ENCODE measurements at regions not wholly inside any gene's neighbourhood (a gene's known extent, or its start where the extent isn't known, plus 50 kb on each side); places are given as distances from the start of the nearest gene placed in this dataset.
"Not testable (repeated sequence)": the region's sequence is repeated elsewhere in the genome, so short reads cannot be mapped to it uniquely, and the experiment has no call there.

DNA sequence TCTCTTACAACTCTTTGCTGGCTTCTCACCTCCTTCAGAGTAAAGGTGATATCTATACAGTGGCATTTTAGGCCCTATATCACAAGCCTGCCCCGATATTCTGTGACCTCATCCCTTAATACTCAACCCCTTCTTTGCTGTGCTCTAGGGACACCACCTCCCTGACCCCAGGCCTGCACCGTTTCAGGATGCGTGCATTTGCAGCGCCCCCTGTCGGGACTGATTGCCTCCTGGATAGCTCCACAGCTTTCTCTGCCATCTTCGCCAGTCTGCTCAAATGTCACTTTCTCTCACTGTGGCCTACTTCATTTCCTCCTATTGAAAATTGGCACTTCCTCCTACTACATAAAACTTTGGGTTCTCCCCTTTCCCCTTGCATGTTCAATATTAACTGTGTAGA lies 289.6 kb downstream of the SOCS6 start:
- 32% methylated on average over 6 of the region's 6 CpGs for WGBS (ENCODE audit: missing lambda C conversion rate)
- FAIRE-seq (no peak), DNase-seq (ENCODE audit: low read depth in 1 of 2, low spot score in 1 of 2) (peak; percentile 3), ATAC-seq (peak in 1 of 2 experiments; percentile 77; a peak in 3 of 6 replicates)
- ChIA-PET CTCF (no interaction called here), POLR2A (no interaction called here)
- Histone ChIP-seq H3K9me3 (no peaks in the 10 kb centered on the region), H3K4me1 (no peaks in the 10 kb centered on the region), H3K4me2 (no peak overlapping the region), H3K4me3 (no peak overlapping the region), H3K27ac (no peak overlapping the region)
- TF ChIP-seq, protein P1, sequence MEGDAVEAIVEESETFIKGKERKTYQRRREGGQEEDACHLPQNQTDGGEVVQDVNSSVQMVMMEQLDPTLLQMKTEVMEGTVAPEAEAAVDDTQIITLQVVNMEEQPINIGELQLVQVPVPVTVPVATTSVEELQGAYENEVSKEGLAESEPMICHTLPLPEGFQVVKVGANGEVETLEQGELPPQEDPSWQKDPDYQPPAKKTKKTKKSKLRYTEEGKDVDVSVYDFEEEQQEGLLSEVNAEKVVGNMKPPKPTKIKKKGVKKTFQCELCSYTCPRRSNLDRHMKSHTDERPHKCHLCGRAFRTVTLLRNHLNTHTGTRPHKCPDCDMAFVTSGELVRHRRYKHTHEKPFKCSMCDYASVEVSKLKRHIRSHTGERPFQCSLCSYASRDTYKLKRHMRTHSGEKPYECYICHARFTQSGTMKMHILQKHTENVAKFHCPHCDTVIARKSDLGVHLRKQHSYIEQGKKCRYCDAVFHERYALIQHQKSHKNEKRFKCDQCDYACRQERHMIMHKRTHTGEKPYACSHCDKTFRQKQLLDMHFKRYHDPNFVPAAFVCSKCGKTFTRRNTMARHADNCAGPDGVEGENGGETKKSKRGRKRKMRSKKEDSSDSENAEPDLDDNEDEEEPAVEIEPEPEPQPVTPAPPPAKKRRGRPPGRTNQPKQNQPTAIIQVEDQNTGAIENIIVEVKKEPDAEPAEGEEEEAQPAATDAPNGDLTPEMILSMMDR (IDR thresholded peaks at IDR 0.05): 0 out of 3 replicates have a peak, but pooled peaks have one; percentile 7
- no peak for TF ChIP-seq MAFK (IDR thresholded peaks at IDR 0.05; ENCODE audit: partially characterized antibody)
- peak in 1 of 2 experiments; percentile 21; a peak in 1 of 5 replicates for TF ChIP-seq RAD21 (conservative IDR thresholded peaks at IDR 0.05 in 1 of 2, IDR thresholded peaks at IDR 0.05 in 1 of 2)
- no peak for TF ChIP-seq RFX5 (IDR thresholded peaks at IDR 0.05)

DNA sequence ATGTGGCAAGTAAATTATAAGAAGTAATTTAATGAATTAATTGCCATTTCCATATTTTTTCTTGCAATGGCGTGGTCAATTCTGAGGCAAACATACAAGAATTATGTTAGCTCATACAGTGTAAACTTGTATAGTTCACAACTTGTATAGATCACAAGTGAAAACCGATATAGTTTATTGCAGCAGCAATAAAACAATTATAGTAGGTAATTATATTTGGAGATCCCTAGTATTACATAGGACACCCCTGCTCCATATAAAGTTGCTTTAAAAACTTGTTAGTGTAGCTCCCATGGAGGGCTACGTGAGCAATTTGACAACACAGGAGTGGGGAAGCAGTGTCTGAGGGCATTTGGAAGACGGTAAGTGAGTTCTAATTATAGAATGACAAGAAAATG lies 288.2 kb downstream of the SOCS6 start:
- Histone ChIP-seq H3K9me3 (no peaks in the 10 kb centered on the region), H3K4me2 (no peak overlapping the region), H3K4me3 (no peak overlapping the region), H3K4me1 (no peaks in the 10 kb centered on the region), H3K27ac (no peak overlapping the region)
- DNase-seq (ENCODE audit: low read depth in 1 of 2, low spot score in 1 of 2) (no peak), FAIRE-seq (no peak), ATAC-seq (no peak)
- ChIA-PET CTCF (no interaction called here), POLR2A (no interaction called here)
- no peak for TF ChIP-seq POLR2AphosphoS2 (conservative IDR thresholded peaks at IDR 0.05; ENCODE audit: low read length)
- no peak for TF ChIP-seq SMC3 (IDR thresholded peaks at IDR 0.05)
- 48% methylated on average over 4 of the region's 4 CpGs for WGBS (ENCODE audit: missing lambda C conversion rate)

DNA sequence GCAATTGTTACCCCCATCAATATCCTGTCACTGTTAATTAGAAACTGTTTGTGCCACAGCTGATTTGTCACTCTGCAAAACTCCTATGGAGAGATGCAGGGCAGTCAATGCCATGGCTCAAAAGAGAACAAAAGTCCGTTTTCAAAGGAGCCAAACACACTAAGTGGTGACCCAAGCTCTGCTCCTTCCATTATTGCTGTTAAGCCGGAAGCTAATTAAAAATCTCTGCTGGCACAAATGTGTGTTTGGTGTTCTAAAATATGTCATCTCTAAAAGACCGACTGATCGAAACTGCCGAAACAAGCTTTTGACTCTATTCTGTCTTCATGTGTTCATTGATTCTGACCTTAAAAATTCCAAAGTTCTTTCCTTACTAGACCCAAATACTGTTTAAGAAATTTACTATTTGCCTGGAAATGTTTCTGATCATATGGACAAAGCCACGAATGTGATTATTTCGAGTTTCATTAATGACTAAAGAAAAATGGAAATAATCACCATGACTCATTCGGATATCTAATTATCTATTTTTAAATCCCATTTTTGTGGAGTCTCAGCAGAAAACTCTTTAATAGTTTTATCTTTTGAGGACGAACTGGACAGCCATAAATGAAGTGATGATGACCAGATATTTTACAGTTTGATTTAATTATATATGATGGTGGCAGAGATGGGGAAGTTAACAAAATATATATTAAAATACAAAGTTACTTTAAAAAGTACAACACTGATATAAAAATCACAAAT lies 287.6 kb downstream of the SOCS6 start:
- Histone ChIP-seq H3K4me1 (no peaks in the 10 kb centered on the region), H3K9me3 (no peaks in the 10 kb centered on the region), H3K4me3 (no peak overlapping the region), H3K4me2 (no peak overlapping the region), H3K27ac (no peak overlapping the region)
- POLR2A ChIA-PET: no interaction called here
- no peak for TF ChIP-seq NR3C1 (IDR thresholded peaks at IDR 0.05)
- TF ChIP-seq KDM1A (IDR thresholded peaks at IDR 0.05; ENCODE audit: low read depth): no peak
- no peak for TF ChIP-seq NFE2L2 (conservative IDR thresholded peaks at IDR 0.05; ENCODE audit: low read length)
- no peak for TF ChIP-seq KDM5A (IDR thresholded peaks at IDR 0.05)
- no peak for TF ChIP-seq MAFK (IDR thresholded peaks at IDR 0.05; ENCODE audit: partially characterized antibody)
- TF ChIP-seq HOXB13 (CRISPR knock-in tag; IDR thresholded peaks at IDR 0.05; ENCODE audit: low read depth): no peak
- TF ChIP-seq, protein P2, sequence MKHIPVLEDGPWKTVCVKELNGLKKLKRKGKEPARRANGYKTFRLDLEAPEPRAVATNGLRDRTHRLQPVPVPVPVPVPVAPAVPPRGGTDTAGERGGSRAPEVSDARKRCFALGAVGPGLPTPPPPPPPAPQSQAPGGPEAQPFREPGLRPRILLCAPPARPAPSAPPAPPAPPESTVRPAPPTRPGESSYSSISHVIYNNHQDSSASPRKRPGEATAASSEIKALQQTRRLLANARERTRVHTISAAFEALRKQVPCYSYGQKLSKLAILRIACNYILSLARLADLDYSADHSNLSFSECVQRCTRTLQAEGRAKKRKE (CRISPR knock-in tag; IDR thresholded peaks at IDR 0.05; ENCODE audit: low read depth): no peak
- TF ChIP-seq, protein P3, sequence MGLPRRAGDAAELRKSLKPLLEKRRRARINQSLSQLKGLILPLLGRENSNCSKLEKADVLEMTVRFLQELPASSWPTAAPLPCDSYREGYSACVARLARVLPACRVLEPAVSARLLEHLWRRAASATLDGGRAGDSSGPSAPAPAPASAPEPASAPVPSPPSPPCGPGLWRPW (IDR thresholded peaks at IDR 0.05): no peak
- TF ChIP-seq RAD21 (conservative IDR thresholded peaks at IDR 0.05 in 1 of 2, IDR thresholded peaks at IDR 0.05 in 1 of 2): no peak
- FAIRE-seq: no peak
- CTCF ChIA-PET: no interaction called here
- ATAC-seq: no peak
- no peak for DNase-seq (ENCODE audit: low read depth in 1 of 2, low spot score in 1 of 2)
- 48% methylated on average over 9 of the region's 9 CpGs for WGBS (ENCODE audit: missing lambda C conversion rate)

- FAIRE-seq; H3K9me3 ChIP-seq; DNase-seq (ENCODE audit: low read depth in 1 of 2, low spot score in 1 of 2); POLR2A ChIA-PET; H3K4me3 ChIP-seq; CTCF ChIA-PET; ATAC-seq; H3K27ac ChIP-seq; H3K4me1 ChIP-seq; H3K4me2 ChIP-seq: not testable (repeated sequence)
These were observed 286.1 kb downstream of the SOCS6 start for GRCh38 chr18:70574951-70575350.

DNA sequence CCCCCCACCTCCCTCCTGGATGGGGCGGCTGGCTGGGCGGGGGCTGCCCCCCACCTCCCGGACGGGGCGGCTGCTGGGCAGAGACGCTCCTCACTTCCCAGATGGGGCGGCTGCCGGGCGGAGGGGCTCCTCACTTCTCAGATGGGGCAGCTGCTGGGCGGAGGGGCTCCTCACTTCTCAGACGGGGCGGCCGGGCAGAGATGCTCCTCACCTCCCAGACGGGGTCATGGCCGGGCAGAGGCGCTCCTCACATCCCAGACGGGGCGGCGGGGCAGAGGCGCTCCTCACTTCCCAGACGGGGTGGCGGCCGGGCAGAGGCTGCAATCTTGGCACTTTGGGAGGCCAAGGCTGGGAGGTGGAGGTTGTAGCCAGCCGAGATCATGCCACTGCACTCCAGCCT lies 280.8 kb downstream of the SOCS6 start:
- POLR2A ChIA-PET; H3K27ac ChIP-seq; H3K4me3 ChIP-seq; H3K9me3 ChIP-seq; ATAC-seq; FAIRE-seq; H3K4me2 ChIP-seq; DNase-seq (ENCODE audit: low read depth in 1 of 2, low spot score in 1 of 2); H3K4me1 ChIP-seq: not testable (repeated sequence)
- CTCF ChIA-PET: interaction anchor here (0.6 kb wide), 1 partner anchor 15 kb away, joined by 3 read pairs; no protein-coding TSS in a partner anchor
- WGBS (ENCODE audit: missing lambda C conversion rate): no CpG with 5 or more reads among the region's 24 CpGs
